ENCODE measurements at regions not wholly inside any gene's neighbourhood (a gene's known extent, or its start where the extent isn't known, plus 50 kb on each side); places are given as distances from the start of the nearest gene placed in this dataset.

DNA sequence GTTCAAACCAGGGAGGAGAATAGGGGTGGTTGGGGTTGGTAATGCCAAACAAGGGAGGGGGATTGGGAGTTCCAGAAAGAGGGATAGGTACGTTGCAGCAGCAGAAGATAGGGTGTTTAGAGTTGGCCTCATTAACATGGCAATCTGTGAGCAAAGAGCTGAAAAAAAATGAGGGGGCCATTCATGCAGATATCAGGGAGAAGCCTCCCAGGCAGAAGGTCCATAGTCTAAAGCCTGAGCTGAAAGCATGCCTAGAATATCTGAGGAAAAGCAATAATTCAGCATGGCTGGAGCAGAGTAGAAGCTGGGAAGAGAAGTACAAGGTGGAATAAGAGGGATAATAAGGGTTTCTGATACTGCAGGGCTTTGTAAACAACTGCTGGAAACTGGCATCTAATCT lies 550.9 kb upstream of the LCORL start:
- no peak for DNase-seq (ENCODE audit: low read depth in 3 of 3)

DNA sequence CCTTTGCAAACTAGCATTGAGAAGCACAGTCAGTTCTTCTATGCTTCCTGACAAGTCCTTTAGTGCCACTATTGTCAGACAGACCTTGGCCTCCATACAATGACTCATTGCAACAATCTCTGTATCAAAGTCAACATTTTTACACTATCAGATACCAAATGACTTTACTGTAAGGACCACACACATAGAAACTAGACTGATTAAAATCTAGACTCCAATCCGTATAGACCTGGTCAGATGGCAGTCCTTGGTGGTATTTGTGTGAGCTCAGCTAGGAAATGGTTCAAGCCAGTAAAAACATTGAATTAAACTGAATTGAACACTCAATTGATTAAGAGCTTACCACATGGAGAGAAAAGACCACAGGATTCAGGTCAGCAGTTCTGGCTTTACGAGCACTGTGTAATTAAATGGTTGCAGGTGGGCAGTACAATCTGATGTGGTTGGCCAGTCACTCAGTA lies 549.8 kb upstream of the LCORL start:
- no peak for DNase-seq (ENCODE audit: low read depth in 3 of 3)

GRCh38 chr4:18570370-18570769 lies 548.8 kb upstream of the LCORL start:
- no peak for DNase-seq (ENCODE audit: low read depth in 3 of 3)

DNA sequence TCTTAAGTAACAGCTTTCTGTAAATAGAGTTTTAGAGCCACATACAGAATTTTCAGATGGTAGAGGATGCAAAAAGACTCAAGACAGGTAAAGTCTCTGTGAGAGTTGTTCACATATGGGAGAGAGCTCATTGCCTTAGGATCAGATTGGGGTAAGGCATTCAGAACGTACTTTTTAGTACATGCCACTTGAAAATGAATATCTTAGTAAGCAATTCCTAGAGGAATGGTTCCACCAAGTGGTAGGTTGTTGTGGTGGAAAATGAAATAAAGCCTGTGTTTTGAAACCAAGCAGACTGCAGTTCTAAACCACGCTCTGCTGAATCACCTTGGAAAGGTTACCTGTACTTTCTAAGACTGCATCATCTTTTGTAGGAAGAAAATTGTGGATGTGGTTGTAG lies 547.0 kb upstream of the LCORL start:
- no peak for DNase-seq (ENCODE audit: low read depth in 3 of 3)

DNA sequence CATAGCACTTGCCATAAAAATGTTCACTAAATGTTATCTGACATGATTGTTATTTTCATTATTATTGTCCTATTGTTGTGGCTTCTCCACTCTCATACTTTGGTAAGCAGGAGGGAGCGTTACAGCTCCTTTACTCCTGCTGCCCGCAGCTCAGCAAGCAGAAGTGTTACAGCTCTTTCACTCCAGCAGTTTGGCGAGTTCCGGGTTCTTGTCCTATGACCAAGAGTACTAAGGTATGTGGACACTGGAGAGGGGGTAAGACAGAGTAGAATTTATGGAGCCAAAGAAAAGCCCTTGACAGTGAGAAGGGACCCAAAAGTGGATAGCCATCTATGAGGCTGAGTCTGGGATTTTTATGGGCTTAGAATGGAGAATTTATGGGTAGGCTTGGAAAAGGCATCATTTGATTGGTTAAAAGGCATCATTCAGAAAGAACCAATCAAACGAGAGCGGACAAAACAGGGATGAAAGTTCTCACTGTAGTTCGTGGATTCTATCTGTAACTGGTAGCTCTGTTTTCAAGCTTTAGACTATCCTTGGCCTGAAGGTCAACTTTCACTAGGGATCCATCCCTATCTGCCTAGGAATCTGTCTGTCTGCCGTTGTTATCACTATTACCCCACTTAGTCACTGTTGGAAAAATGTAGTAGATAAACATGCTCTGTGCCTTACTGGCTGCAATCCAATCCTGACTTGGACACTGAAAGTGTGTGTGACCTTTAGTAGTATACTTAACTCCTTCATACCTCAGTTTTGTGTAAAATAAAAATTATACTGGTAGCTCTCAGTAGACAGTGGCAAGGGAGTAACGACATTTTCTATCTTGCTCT lies 545.6 kb upstream of the LCORL start:
- DNase-seq (ENCODE audit: low read depth in 3 of 3): no peak

DNA sequence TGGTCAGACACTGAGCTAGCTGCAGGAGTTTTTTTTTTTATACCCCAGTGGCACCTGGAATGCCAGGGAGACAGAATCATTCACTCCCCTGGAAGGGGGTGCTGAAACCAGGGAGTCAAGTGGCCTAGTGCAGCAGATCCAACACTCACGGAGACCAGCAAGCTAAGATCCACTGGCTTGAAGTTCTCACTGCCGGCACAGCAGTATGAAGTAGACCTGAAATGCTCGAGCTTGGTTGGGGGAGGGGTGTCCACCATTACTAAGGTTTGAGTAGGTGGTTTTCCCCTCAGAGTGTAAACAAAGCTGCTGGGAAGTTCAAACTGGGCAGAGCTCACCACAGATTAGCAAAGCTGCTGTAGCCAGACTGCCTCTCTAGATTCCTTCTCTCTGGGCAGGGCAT lies 537.9 kb upstream of the LCORL start:
- DNase-seq (ENCODE audit: low read depth in 3 of 3): no peak

- no peak for DNase-seq (ENCODE audit: low read depth in 3 of 3)
Measured at GRCh38 chr4:18556402-18556801, 534.8 kb upstream of the LCORL start.

DNA sequence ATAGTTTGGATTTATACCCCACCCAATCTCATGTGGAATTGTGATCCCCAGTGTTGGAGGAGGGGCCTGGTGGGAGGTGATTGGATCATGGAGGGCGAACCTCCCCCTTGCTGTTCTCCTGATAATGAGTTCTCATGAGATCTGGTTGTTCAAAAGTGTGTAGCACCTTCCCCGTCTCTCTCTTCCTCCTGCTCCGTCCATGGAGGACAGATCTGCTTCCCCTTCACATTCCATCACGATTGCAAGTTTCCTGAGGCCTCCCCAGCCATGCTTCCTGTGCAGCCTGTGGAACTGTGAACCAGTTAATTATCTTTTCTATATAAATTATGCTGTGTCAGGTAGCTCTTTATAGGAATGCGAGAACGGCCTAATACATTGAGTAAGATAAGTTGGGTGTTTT lies 518.8 kb upstream of the LCORL start:
- DNase-seq (ENCODE audit: low read depth in 3 of 3): no peak

GRCh38 chr4:18538121-18538520 lies 516.6 kb upstream of the LCORL start:
- no peak for DNase-seq (ENCODE audit: low read depth in 3 of 3)

DNA sequence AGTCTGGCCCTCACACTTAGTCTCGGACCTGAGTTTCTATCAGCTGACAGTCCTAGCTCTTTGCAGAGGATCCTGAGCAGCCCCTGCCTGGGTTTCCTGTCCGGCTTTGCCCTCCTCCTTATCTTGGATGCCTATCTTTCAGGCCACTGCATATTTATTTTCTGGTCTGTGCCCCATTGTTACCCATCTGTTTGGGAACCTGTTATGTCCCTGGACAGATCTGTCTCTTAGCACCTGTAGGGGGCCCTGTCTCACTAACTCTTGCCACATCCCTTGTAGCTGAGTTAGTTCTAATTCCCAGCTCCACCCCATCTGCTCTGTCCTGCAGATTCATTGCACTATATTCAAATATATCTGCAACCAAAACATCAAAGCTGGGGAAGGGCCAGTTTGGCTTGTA lies 514.9 kb upstream of the LCORL start:
- DNase-seq (ENCODE audit: low read depth in 3 of 3): no peak

DNA sequence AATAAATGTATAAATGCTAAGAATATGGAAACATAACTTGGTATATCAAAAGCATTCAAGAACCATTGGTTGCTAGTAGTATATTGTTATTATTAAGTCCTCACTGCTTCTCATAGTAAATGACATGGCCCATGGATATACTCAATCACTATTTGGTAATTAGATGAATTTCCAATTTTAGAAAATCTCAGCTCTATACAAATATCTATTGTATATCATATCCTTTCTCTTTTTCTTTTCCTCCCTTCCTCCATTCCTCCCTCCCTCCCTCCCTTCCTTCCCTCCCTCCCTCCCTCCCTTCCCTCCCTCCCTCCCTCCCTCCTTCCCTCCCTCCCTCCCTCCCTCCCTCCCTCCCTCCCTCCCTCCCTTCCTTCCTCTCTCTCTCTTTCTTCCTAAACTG lies 514.4 kb upstream of the LCORL start:
- no peak for DNase-seq (ENCODE audit: low read depth in 3 of 3)

DNA sequence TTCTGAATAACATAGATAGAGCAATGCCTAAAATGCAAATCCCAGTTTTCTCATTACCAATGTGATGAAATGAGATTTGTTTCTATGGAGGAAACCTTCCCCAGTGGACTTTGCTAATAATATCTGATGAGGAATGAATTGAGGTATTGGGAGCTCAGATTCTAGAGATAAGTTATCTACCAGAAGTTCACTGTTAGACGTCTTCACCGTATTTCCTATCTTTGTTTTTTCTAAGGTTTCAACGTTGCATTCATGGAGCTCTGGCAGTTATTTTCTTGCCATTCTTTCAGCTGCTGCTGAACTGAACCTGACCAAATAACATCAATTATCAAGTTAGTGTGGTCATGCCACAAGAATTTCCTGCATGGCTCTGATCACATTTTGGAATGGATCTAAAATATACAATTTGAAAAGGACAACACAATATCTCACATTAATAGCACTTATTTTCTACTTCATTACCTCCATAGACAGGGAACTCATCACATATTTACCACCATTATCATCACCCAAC lies 511.8 kb upstream of the LCORL start:
- no peak for DNase-seq (ENCODE audit: low read depth in 3 of 3)

DNA sequence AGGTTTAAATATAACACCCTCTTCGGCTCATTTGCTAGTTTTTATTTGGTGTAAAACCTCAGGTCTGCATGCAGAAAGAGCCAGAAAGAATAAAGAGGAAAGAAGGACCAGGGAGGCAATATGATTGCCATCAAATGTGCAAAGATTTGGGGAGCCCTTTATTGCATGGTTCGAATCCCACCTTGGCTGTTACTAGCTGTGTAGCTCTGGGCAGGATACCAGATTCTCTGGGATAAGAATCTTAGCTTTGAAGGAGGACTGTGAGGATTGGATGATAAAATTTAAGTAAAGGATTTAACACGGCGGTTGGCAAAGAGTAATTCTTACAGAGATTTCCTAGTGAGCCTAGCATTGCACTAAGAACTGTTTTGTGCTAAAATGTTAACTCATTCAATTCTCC lies 510.2 kb upstream of the LCORL start:
- no peak for DNase-seq (ENCODE audit: low read depth in 3 of 3)

- no peak for DNase-seq (ENCODE audit: low read depth in 3 of 3)
Measured at GRCh38 chr4:18529482-18529881, 507.9 kb upstream of the LCORL start.

DNA sequence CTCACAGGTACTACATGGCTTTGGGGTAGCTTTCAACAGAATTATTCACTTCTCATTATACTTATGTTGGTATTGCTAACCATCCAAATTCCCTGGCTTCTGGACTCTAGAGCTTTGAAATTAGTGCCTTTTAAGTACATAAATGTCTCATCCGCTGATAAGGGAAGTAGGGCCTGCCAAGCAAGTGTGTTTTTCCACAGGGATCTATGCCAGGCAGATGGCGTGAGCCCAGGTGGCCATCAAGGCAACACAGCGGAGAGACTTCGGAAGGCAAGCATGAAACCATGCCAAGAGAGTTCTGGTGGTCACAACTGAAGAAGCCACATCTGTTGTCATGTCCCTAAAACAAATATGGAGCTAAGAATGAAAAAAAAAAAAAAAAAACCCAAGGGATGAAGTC lies 503.1 kb upstream of the LCORL start:
- DNase-seq (ENCODE audit: low read depth in 3 of 3): no peak

GRCh38 chr4:18518098-18518497 lies 496.5 kb upstream of the LCORL start:
- DNase-seq (ENCODE audit: low read depth in 3 of 3): no peak

GRCh38 chr4:18513861-18514260 lies 492.3 kb upstream of the LCORL start:
- no peak for DNase-seq (ENCODE audit: low read depth in 3 of 3)

DNA sequence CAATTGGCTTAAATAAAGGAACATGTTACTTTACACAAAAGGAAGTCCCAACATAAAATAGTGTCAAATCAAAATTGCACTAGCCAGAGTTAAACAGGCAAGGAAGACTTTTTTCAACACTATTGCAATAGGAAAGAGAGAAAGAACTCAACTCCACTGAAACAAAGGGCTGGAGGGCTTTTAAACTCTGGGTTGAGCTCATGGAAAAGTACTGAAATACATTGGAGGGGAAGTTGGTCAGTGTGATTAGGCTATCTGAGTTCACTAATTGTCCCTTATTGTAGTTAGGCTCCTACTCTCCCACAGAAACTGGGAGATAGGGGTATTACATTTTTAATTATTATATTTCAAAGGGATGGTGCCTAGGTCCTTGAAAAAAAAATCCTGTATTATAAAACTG lies 491.2 kb upstream of the LCORL start:
- no peak for DNase-seq (ENCODE audit: low read depth in 3 of 3)

DNA sequence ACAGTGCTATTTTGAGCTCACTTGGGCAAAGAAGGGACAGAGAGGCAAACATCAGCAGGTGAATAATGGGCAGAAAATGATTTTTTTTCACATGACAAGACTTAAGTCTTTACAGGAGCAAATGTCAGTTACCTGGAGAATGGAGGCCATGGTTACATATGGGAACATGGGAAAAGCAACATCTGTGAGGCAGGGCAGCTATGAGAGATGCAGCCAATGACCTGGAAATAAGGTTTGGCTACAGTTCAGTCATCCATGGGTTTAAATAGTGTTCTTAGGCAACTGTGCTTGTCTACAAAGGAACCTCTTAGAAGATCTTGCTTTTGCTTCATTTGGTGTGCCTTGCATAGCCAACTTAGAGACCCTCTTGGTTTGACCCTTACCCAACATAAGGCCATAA lies 490.2 kb upstream of the LCORL start:
- no peak for DNase-seq (ENCODE audit: low read depth in 3 of 3)

GRCh38 chr4:18508786-18509185 lies 487.2 kb upstream of the LCORL start:
- DNase-seq (ENCODE audit: low read depth in 3 of 3): no peak

GRCh38 chr4:18480928-18481327 lies 459.4 kb upstream of the LCORL start:
- DNase-seq (ENCODE audit: low read depth in 3 of 3): no peak

DNA sequence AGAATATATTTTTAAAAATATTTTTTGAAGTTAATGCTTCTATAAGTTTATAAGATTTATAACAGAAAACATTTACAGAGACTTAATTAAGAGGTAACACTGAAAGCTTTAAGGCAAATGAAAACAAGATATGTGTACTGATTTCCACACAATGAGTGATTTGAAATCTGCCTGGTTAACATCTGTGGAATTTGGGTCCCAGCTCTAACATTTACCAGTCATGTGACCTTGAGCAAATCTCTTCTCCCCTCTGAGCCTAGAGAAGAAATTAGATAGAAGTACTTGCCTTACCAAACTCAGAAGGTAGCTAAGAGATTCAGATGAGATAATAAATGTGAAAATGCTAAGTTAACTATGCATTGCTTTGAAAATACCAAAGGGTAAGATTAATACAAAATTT lies 458.8 kb upstream of the LCORL start:
- no peak for DNase-seq (ENCODE audit: low read depth in 3 of 3)

DNA sequence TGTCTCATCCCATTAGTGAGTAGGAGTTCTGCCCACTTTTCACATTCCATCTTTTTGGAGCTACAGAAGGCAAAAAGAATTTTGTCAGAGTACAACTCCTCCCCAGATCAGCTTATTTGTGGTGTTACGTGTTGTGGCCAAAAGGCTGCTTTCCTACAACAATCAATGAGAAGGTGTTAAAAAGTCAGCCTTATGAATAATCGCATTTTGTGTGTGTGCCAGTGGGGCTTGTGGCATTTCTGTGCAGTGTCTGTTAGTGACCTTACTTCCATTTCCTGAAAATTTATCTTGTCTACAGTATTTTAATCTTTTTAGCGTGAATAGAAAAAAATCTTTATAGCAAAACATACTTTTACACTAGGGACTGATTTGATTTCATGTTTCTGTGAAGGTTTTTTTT lies 458.3 kb upstream of the LCORL start:
- DNase-seq (ENCODE audit: low read depth in 3 of 3): no peak
